Hindlimb muscle (tissue), 1 donor: ENCODE measurements at regions not wholly inside any gene's neighbourhood (a gene's known extent, or its start where the extent isn't known, plus 50 kb on each side); places are given as distances from the start of the nearest gene placed in this dataset.
"Not testable (repeated sequence)": the region's sequence is repeated elsewhere in the genome, so short reads cannot be mapped to it uniquely, and the experiment has no call there.

Experiments used
- DNase-seq: peaks from one replicate; pipeline ENCODE4 v3.0.0-alpha.2; 2013

GRCh38 chr2:36302911-36303310, 52.7 kb upstream of the CRIM1 start:
- DNase-seq, result no peak

- no peak for DNase-seq
These were observed 53.7 kb upstream of the CRIM1 start for GRCh38 chr2:36301843-36302242.

GRCh38 chr2:36300697-36301096, 54.9 kb upstream of the CRIM1 start:
- DNase-seq, result no peak

- DNase-seq, result no peak
These were observed 58.8 kb upstream of the CRIM1 start for GRCh38 chr2:36296798-36297197.

GRCh38 chr2:36294316-36294721, 61.3 kb upstream of the CRIM1 start:
- DNase-seq, result no peak

GRCh38 chr2:36290306-36290856, 65.2 kb upstream of the CRIM1 start:
- no peak for DNase-seq

- DNase-seq, result no peak
These were observed 65.8 kb upstream of the CRIM1 start for GRCh38 chr2:36289731-36290130.

- no peak for DNase-seq
These were observed 68.0 kb upstream of the CRIM1 start for GRCh38 chr2:36287363-36288275.

- DNase-seq, result not testable (repeated sequence)
These were observed 76.1 kb upstream of the CRIM1 start for GRCh38 chr2:36279506-36279905.

GRCh38 chr2:36277881-36278523, 77.6 kb upstream of the CRIM1 start:
- DNase-seq, result no peak

GRCh38 chr2:36277146-36277808, 78.3 kb upstream of the CRIM1 start:
- DNase-seq, result no peak

- no peak for DNase-seq
These were observed 84.3 kb upstream of the CRIM1 start for GRCh38 chr2:36271266-36271665.

- no peak for DNase-seq
These were observed 84.8 kb upstream of the CRIM1 start for GRCh38 chr2:36270758-36271157.

GRCh38 chr2:36267194-36267593, 88.4 kb upstream of the CRIM1 start:
- no peak for DNase-seq

GRCh38 chr2:36266536-36267121, 88.9 kb upstream of the CRIM1 start:
- DNase-seq, result no peak

GRCh38 chr2:36262581-36262980, 93.0 kb upstream of the CRIM1 start:
- DNase-seq, result no peak

GRCh38 chr2:36255863-36256262, 99.7 kb upstream of the CRIM1 start:
- no peak for DNase-seq

- DNase-seq, result no peak
These were observed 102.5 kb upstream of the CRIM1 start for GRCh38 chr2:36253086-36253485.

GRCh38 chr2:36246320-36246990, 109.1 kb upstream of the CRIM1 start:
- no peak for DNase-seq

GRCh38 chr2:36245651-36246050, 109.9 kb upstream of the CRIM1 start:
- DNase-seq, result no peak

- DNase-seq, result no peak
These were observed 117.5 kb upstream of the CRIM1 start for GRCh38 chr2:36238106-36238505.

GRCh38 chr2:36235882-36236281, 119.7 kb upstream of the CRIM1 start:
- DNase-seq, result no peak
